ENCODE measurements at regions not wholly inside any gene's neighbourhood (a gene's known extent, or its start where the extent isn't known, plus 50 kb on each side); places are given as distances from the start of the nearest gene placed in this dataset.
A peak's percentile ranks its signal among the peaks of the same experiment; 100 is the strongest.

- TF ChIP-seq POLR2A (IDR thresholded peaks at IDR 0.05; ENCODE audit: low read length): no peak
- TF ChIP-seq GATA1 (IDR thresholded peaks at IDR 0.05; ENCODE audit: low read depth, low read length): no peak
These were observed 205.1 kb upstream of the TLL1 start for GRCh38 chr4:165667969-165668368.

GRCh38 chr4:165668694-165669093 is 204.3 kb upstream of the TLL1 start:
- DNase-seq: no peak
- no peak for TF ChIP-seq POLR2A (IDR thresholded peaks at IDR 0.05; ENCODE audit: low read length)

More at GRCh38 chr4:165667969-165668368, 205.1 kb upstream of the TLL1 start:
- DNase-seq: no peak

DNA sequence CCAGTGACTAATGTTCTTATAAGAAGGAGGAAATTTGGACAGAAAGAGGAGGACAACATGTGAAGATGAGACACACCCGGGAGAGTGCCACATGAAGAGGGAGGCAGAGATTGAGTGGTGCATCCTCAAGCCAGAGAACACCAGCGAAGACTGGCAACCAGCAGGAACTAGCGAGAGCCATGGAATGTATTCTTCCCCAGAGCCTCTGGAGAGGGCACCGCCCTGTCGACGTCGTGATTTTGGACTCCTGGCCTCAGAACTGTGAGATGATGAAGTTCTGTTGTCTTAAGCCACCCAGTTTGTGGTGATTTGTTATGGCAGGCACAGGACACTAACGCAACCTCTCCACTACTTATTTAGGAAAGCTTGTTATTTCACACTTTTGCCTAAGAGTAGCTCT is 196.0 kb upstream of the TLL1 start:
- TF ChIP-seq POLR2A (IDR thresholded peaks at IDR 0.05; ENCODE audit: low read length) (no peak), GATA1 (IDR thresholded peaks at IDR 0.05; ENCODE audit: low read depth, low read length) (no peak)
- no peak for DNase-seq

DNA sequence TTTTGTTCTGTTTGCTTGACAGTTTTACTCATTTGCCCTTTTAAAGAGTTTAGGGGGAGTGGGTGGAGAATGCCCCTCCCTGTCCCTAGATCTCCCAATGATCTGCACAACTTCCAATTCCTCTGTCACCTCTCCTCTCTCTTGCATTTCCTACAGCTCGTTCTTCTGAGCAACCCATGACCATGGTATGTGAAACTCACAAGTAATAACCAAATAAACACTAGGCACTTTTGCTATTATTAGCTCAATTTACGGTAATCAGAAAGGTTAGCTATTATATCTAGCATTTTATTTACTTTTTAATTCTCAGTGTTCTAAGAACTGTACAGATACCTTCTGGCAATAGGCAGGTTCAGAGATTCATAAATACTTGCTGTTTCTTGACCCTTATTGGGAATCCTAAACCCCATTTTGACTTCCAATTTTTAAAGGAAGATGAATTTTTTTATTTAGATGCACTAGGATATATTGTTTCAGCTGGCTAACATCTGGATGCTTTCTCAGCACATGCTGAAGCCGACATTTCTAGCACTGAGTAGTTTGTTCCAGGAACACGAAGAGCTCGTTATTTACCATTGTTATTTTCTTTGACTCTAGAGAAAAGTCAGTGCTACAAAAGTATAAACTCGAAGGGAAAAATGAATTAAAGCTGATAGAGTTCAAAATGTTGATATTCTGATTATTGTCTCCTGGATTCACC is 194.7 kb upstream of the TLL1 start:
- DNase-seq: no peak
- no peak for TF ChIP-seq GATA1 (IDR thresholded peaks at IDR 0.05; ENCODE audit: low read depth, low read length)
- TF ChIP-seq POLR2A (IDR thresholded peaks at IDR 0.05; ENCODE audit: low read length): no peak

GRCh38 chr4:165678936-165679325 is 194.1 kb upstream of the TLL1 start:
- DNase-seq: no peak
- TF ChIP-seq GATA1 (IDR thresholded peaks at IDR 0.05; ENCODE audit: low read depth, low read length) (no peak), POLR2A (IDR thresholded peaks at IDR 0.05; ENCODE audit: low read length) (no peak)

DNA sequence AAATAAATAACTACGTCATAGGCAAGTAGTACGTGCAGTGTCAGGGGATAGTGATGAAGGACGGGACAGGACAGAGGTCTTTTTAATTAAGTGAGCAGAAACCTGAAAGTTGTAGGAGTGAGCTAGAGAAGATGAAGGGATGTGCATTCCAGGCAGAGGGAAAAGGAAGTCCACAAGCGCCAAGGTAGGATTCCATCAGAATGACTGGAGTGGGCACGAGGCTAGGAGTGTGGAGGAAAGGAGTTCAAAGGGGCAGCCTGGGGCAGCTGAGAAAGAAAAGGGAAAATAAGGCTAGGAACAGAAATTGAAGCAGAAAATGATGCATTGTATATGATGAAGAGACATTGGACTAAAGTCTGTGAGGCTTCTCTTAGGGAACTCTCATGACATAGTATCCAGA is 192.2 kb upstream of the TLL1 start:
- DNase-seq: no peak
- TF ChIP-seq POLR2A (IDR thresholded peaks at IDR 0.05; ENCODE audit: low read length) (no peak), GATA1 (IDR thresholded peaks at IDR 0.05; ENCODE audit: low read depth, low read length) (no peak)

GRCh38 chr4:165682611-165683010 is 190.4 kb upstream of the TLL1 start:
- TF ChIP-seq GATA1 (IDR thresholded peaks at IDR 0.05; ENCODE audit: low read depth, low read length) (no peak), POLR2A (IDR thresholded peaks at IDR 0.05; ENCODE audit: low read length) (no peak)
- no peak for DNase-seq

DNA sequence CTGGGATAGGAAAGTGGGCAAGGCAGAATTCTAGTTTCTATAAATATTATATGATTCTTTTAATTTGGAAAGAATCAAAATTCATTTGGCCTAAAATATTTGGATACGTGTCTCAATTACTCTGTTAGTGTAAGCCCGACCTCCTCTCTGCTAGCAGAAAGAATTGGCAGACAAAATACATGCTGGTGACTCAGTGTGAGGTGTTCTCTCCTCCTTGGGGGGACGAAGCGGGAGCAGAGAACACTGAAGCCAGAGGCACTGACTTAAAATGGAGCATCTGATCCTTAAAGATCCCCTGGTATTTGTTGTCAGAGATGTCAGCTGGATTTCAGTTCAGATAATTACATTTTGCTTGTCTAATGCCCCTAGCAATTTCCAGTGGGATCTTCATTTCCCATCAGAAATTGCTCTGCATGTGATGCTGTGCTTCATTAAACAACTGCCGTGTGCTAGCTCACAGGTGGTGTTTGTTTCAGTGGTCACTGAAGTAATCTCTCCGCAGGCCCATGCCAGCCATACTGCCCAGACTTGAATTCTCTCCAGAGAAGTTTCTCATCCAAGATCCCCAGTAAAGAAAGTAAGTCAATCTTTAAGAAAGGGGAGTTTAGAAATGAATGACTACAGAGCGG is 188.7 kb upstream of the TLL1 start:
- DNase-seq: no peak
- no peak for TF ChIP-seq GATA1 (IDR thresholded peaks at IDR 0.05; ENCODE audit: low read depth, low read length)

DNA sequence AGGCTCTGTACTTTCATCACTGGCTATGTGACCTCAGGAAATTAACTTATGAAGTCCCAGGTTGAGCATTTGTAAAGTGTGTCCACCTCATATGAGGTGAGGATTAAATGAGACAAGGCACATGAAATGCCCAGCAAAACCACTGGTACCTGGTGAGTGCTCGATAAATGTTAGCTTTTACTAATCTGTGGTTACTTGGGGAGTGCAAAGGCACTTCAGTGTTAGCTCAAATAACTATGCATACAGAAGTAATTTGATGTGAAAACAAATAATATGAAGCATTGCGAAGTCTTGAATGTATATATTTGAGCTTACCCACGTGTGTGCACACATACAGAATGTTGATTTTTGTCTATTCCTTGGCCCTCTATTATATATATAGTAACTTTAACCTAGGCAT is 186.3 kb upstream of the TLL1 start:
- no peak for DNase-seq
- TF ChIP-seq POLR2A (IDR thresholded peaks at IDR 0.05; ENCODE audit: low read length): no peak
- no peak for TF ChIP-seq GATA1 (IDR thresholded peaks at IDR 0.05; ENCODE audit: low read depth, low read length)

DNA sequence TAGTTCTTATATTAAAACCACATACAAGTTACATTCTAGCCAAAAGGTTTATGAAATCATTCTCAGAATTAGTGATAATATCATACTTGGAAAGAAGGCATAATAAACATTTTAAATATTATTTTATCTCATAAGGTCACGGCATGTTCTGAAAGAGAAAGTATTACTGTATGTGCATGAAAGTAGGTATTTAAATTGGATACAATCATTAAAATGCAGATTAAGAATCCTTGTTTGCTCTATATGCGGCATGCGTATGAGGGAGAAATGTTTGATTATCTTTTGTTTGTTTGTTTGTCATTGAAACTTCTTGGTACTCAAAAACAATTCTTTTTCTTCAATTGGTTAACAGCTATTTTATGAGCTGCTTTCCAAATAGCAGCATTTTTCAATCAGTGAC is 183.9 kb upstream of the TLL1 start:
- TF ChIP-seq POLR2A (IDR thresholded peaks at IDR 0.05; ENCODE audit: low read length) (no peak), GATA1 (IDR thresholded peaks at IDR 0.05; ENCODE audit: low read depth, low read length) (no peak)
- DNase-seq: no peak

GRCh38 chr4:165692082-165692481 is 181.0 kb upstream of the TLL1 start:
- TF ChIP-seq GATA1 (IDR thresholded peaks at IDR 0.05; ENCODE audit: low read depth, low read length) (no peak), POLR2A (IDR thresholded peaks at IDR 0.05; ENCODE audit: low read length) (no peak)
- no peak for DNase-seq

DNA sequence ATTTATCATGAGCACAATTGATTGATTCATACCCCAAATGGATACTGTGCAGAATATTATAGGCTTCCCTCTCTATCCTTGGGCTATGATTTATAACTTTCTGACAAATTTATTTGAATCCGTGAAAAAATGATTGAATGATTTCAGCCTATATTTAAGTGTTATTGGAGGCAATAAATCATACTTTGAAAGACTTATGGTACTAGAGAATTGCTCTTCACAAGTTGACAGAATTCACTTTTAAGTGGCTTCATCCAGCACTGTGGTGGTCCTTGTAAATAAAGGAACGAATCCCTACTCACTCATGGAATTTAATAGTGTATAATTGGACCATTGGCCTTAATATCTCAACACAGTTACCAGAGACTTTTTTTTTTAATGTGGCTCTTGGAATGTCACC is 174.8 kb upstream of the TLL1 start:
- no peak for DNase-seq
- TF ChIP-seq POLR2A (IDR thresholded peaks at IDR 0.05; ENCODE audit: low read length): no peak
- TF ChIP-seq GATA1 (IDR thresholded peaks at IDR 0.05; ENCODE audit: low read depth, low read length): no peak

GRCh38 chr4:165699055-165699454 is 174.0 kb upstream of the TLL1 start:
- DNase-seq: no peak
- TF ChIP-seq GATA1 (IDR thresholded peaks at IDR 0.05; ENCODE audit: low read depth, low read length) (no peak), POLR2A (IDR thresholded peaks at IDR 0.05; ENCODE audit: low read length) (no peak)

DNA sequence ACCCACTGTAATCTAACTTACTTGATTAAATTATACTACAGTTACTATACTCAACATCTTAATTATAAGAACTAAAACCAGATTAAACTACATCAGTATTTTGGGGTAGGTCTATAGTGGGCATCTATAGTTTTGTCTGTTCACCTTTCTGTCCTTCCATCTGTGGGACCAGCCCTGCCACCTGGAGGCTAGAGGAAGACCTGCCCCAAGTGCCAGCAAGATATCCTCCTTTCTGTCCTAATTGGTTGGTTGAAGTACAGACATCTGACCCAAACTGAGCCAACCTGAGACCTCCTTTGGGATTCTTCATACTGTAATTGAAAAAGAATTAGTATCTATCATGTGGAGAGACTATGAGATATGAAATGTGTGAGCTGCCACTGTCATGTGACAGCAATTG is 172.2 kb upstream of the TLL1 start:
- peak in 1 of 2 experiments; percentile 1 for DNase-seq
- TF ChIP-seq GATA1 (IDR thresholded peaks at IDR 0.05; ENCODE audit: low read depth, low read length): no peak
- no peak for TF ChIP-seq POLR2A (IDR thresholded peaks at IDR 0.05; ENCODE audit: low read length)

DNA sequence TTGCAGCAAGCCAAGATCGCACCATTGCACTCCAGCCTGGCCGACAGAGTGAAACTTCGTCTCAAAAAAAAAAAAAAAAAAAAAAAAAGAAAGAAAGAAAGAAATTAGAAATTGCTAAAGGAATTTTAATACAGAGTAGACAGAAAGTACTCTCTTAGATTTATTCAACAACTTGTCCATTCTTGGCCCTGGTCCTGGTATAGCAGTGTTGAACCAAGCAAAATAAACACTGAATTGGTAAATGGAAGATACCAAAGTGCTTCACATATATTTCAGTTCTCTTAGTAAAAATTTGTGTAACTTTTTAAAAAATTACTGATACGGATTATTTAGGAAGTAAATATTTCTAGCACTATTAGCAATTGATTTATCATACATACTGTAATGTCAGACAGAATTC is 165.9 kb upstream of the TLL1 start:
- TF ChIP-seq POLR2A (IDR thresholded peaks at IDR 0.05; ENCODE audit: low read length): no peak
- TF ChIP-seq GATA1 (IDR thresholded peaks at IDR 0.05; ENCODE audit: low read depth, low read length): no peak
- DNase-seq: no peak

Data from erythroblast (primary cell).